ENCODE measurements at regions not wholly inside any gene's neighbourhood (a gene's known extent, or its start where the extent isn't known, plus 50 kb on each side); places are given as distances from the start of the nearest gene placed in this dataset.
"Not testable (repeated sequence)": the region's sequence is repeated elsewhere in the genome, so short reads cannot be mapped to it uniquely, and the experiment has no call there.

DNA sequence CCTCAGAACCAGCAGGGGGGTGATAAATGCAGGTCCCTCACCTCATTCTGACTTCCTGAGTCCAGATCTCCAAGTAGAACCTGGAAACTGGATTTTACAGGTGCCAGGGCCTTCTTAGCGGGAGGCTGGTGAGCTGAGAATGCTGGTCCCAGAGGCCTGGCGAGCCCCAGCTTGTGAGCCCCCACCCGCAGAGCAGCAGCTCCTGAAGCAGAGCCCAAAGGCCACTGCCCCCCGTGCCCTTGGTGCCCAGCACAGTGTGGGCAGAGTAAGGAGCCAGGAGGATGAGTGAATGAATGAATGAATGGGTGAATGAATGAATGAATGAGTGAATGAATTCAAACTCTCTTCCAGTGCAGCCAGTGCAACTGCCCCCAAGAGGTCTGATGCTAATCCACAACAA, 142.4 kb upstream of the FOXD4L5 start:
- not testable (repeated sequence) for TF ChIP-seq ZZZ3 (IDR thresholded peaks at IDR 0.05; ENCODE audit: control insufficient read depth, insufficient read length, low read depth); POLR2AphosphoS5 (IDR thresholded peaks at IDR 0.05; ENCODE audit: low read length); EP300 (IDR thresholded peaks at IDR 0.05; ENCODE audit: borderline replicate concordance in 1 of 2, control insufficient read depth in 1 of 2, low read depth in 2 of 2, low read length in 2 of 2); BHLHE40 (IDR thresholded peaks at IDR 0.05; ENCODE audit: borderline replicate concordance in 1 of 2, low read depth in 2 of 2, low read length in 1 of 2); SIX5 (IDR thresholded peaks at IDR 0.05; ENCODE audit: low read depth, low read length, severe bottlenecking); POLR2A (IDR thresholded peaks at IDR 0.05; ENCODE audit: low read depth, low read length); CHD1 (IDR thresholded peaks at IDR 0.05; ENCODE audit: low read depth, low read length); MXI1 (IDR thresholded peaks at IDR 0.05; ENCODE audit: low read depth, low read length)
- TF ChIP-seq, protein P1, sequence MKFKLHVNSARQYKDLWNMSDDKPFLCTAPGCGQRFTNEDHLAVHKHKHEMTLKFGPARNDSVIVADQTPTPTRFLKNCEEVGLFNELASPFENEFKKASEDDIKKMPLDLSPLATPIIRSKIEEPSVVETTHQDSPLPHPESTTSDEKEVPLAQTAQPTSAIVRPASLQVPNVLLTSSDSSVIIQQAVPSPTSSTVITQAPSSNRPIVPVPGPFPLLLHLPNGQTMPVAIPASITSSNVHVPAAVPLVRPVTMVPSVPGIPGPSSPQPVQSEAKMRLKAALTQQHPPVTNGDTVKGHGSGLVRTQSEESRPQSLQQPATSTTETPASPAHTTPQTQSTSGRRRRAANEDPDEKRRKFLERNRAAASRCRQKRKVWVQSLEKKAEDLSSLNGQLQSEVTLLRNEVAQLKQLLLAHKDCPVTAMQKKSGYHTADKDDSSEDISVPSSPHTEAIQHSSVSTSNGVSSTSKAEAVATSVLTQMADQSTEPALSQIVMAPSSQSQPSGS (IDR thresholded peaks at IDR 0.05; ENCODE audit: low read length), result not testable (repeated sequence)
- TF ChIP-seq, protein P2, sequence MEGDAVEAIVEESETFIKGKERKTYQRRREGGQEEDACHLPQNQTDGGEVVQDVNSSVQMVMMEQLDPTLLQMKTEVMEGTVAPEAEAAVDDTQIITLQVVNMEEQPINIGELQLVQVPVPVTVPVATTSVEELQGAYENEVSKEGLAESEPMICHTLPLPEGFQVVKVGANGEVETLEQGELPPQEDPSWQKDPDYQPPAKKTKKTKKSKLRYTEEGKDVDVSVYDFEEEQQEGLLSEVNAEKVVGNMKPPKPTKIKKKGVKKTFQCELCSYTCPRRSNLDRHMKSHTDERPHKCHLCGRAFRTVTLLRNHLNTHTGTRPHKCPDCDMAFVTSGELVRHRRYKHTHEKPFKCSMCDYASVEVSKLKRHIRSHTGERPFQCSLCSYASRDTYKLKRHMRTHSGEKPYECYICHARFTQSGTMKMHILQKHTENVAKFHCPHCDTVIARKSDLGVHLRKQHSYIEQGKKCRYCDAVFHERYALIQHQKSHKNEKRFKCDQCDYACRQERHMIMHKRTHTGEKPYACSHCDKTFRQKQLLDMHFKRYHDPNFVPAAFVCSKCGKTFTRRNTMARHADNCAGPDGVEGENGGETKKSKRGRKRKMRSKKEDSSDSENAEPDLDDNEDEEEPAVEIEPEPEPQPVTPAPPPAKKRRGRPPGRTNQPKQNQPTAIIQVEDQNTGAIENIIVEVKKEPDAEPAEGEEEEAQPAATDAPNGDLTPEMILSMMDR (IDR thresholded peaks at IDR 0.05 in 2 of 3, conservative IDR thresholded peaks at IDR 0.05 in 1 of 3; ENCODE audit: control insufficient read depth in 2 of 3, extremely low read depth in 1 of 3, insufficient read depth in 1 of 3, low read depth in 3 of 3, low read length in 3 of 3), result not testable (repeated sequence)
- TF ChIP-seq, protein P3, sequence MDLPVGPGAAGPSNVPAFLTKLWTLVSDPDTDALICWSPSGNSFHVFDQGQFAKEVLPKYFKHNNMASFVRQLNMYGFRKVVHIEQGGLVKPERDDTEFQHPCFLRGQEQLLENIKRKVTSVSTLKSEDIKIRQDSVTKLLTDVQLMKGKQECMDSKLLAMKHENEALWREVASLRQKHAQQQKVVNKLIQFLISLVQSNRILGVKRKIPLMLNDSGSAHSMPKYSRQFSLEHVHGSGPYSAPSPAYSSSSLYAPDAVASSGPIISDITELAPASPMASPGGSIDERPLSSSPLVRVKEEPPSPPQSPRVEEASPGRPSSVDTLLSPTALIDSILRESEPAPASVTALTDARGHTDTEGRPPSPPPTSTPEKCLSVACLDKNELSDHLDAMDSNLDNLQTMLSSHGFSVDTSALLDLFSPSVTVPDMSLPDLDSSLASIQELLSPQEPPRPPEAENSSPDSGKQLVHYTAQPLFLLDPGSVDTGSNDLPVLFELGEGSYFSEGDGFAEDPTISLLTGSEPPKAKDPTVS (IDR thresholded peaks at IDR 0.05; ENCODE audit: low read depth, low read length), result not testable (repeated sequence)

All from GM12878 (cell line).